ENCODE measurements at regions not wholly inside any gene's neighbourhood (a gene's known extent, or its start where the extent isn't known, plus 50 kb on each side); places are given as distances from the start of the nearest gene placed in this dataset.

DNA sequence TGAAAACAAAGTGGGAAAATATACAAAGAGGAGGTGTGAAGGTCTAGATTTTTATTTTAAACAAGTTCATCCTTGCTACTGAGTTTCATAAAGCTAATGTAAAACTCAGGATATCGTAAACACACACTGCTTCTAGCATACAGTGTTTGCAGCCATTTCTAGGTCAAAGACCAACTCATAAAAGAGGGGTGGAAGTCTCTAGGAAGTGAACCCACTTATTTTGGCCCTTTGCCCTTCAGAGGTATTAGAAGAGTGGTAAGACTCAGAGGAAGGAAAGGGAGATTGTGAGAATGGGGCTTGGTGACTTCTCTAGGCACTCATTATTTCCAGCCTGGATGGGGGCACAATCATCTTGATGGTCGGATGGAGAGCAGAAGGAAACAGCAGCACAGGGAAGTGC, 91.2 kb downstream of the TNFSF18 start:
- no peak overlapping the region for H3K4me3 ChIP-seq (ENCODE audit: insufficient read depth, low read length, poor library complexity, severe bottlenecking)
- no peaks in the 10 kb centered on the region for H3K79me2 ChIP-seq (ENCODE audit: insufficient read depth, low read length)
- no peaks in the 10 kb centered on the region for H3F3A ChIP-seq (ENCODE audit: insufficient read depth)
- H3K9ac ChIP-seq (ENCODE audit: low read length), result no peak overlapping the region
- no peaks in the 10 kb centered on the region for H3K9me3 ChIP-seq (ENCODE audit: insufficient read depth, low read length)
- no peak overlapping the region for H3K4me2 ChIP-seq (ENCODE audit: low read depth, low read length, poor library complexity, severe bottlenecking)
- H4K20me1 ChIP-seq (ENCODE audit: low read depth, low read length), result no peaks in the 10 kb centered on the region
- H3K9me2 ChIP-seq (replicated peaks; ENCODE audit: insufficient read depth, low read length), result no peaks in the 10 kb centered on the region
- no peaks in the 10 kb centered on the region for H3K27me3 ChIP-seq (ENCODE audit: low read length)
- TF ChIP-seq, protein P1, sequence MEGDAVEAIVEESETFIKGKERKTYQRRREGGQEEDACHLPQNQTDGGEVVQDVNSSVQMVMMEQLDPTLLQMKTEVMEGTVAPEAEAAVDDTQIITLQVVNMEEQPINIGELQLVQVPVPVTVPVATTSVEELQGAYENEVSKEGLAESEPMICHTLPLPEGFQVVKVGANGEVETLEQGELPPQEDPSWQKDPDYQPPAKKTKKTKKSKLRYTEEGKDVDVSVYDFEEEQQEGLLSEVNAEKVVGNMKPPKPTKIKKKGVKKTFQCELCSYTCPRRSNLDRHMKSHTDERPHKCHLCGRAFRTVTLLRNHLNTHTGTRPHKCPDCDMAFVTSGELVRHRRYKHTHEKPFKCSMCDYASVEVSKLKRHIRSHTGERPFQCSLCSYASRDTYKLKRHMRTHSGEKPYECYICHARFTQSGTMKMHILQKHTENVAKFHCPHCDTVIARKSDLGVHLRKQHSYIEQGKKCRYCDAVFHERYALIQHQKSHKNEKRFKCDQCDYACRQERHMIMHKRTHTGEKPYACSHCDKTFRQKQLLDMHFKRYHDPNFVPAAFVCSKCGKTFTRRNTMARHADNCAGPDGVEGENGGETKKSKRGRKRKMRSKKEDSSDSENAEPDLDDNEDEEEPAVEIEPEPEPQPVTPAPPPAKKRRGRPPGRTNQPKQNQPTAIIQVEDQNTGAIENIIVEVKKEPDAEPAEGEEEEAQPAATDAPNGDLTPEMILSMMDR (IDR thresholded peaks at IDR 0.05; ENCODE audit: insufficient read depth, low read length, poor library complexity, severe bottlenecking), result no peak
- no peak overlapping the region for H3K27ac ChIP-seq (ENCODE audit: low read depth, low read length)
- no peaks in the 10 kb centered on the region for H3K36me3 ChIP-seq (ENCODE audit: low read length)
- H2AFZ ChIP-seq (ENCODE audit: low read depth, low read length, severe bottlenecking), result no peak overlapping the region

- Histone ChIP-seq H3K27ac (ENCODE audit: low read depth, low read length) (no peak overlapping the region), H3K9me3 (ENCODE audit: insufficient read depth, low read length) (no peaks in the 10 kb centered on the region), H3K9me2 (replicated peaks; ENCODE audit: insufficient read depth, low read length) (no peaks in the 10 kb centered on the region), H3K4me3 (ENCODE audit: insufficient read depth, low read length, poor library complexity, severe bottlenecking) (no peak overlapping the region), H3K9ac (ENCODE audit: low read length) (no peak overlapping the region), H3K36me3 (ENCODE audit: low read length) (no peaks in the 10 kb centered on the region), H3K27me3 (ENCODE audit: low read length) (no peaks in the 10 kb centered on the region), H3K79me2 (ENCODE audit: insufficient read depth, low read length) (no peaks in the 10 kb centered on the region), H2AFZ (ENCODE audit: low read depth, low read length, severe bottlenecking) (no peak overlapping the region), H3K4me2 (ENCODE audit: low read depth, low read length, poor library complexity, severe bottlenecking) (no peak overlapping the region), H4K20me1 (ENCODE audit: low read depth, low read length) (no peaks in the 10 kb centered on the region), H3F3A (ENCODE audit: insufficient read depth) (no peaks in the 10 kb centered on the region)
- no peak for TF ChIP-seq EZH2phosphoT487 (conservative IDR thresholded peaks at IDR 0.05; ENCODE audit: low read length)
- TF ChIP-seq, protein P1 (IDR thresholded peaks at IDR 0.05; ENCODE audit: insufficient read depth, low read length, poor library complexity, severe bottlenecking), result no peak
Observed at GRCh38 chr1:172960019-172960418, 90.7 kb downstream of the TNFSF18 start.

DNA sequence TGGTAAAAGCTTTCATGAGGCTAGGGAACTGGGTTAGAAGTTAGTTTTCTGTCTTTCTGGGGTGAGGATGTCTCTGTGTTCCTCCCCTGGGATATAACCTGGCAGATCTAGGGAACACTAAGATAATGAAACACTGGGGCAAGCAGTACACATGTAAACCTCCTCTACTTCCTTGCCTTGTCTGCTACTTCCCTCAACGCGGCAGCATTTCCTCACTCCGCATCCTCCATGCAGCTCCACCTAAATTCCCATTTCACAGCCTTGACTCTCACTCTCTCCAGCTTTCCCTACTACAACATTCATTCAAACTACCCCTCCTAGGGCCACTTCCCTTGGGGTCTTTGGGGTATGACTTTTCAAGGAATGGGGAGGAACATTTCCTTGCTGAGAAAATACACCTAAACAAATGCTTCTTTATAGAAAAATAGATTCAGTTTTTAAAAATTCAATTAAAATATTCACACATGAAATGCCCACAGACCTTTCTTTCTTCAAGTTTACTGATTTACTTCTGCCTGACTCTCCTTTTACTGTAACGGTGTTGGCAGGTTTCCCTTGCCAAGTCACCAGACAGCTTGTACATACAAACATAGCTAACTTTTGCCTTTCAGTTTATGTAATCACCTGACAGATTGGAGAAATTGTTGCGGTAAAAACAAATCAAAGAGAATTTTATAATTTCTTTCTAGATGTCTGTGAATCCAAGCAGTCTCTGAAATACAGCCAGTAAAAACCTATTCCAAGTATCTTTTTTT, 90.1 kb downstream of the TNFSF18 start:
- H3K36me3 ChIP-seq (ENCODE audit: low read length), result no peaks in the 10 kb centered on the region

More for the DNA sequence above, 90.1 kb downstream of the TNFSF18 start:
- no peaks in the 10 kb centered on the region for H3F3A ChIP-seq (ENCODE audit: insufficient read depth)
- H3K27me3 ChIP-seq (ENCODE audit: low read length), result no peaks in the 10 kb centered on the region
- H4K20me1 ChIP-seq (ENCODE audit: low read depth, low read length), result no peaks in the 10 kb centered on the region
- H2AFZ ChIP-seq (ENCODE audit: low read depth, low read length, severe bottlenecking), result no peak overlapping the region
- no peak overlapping the region for H3K27ac ChIP-seq (ENCODE audit: low read depth, low read length)
- no peak overlapping the region for H3K4me2 ChIP-seq (ENCODE audit: low read depth, low read length, poor library complexity, severe bottlenecking)
- H3K79me2 ChIP-seq (ENCODE audit: insufficient read depth, low read length), result no peaks in the 10 kb centered on the region
- H3K4me3 ChIP-seq (ENCODE audit: insufficient read depth, low read length, poor library complexity, severe bottlenecking), result no peak overlapping the region
- TF ChIP-seq, protein P1 (IDR thresholded peaks at IDR 0.05; ENCODE audit: insufficient read depth, low read length, poor library complexity, severe bottlenecking), result no peak
- TF ChIP-seq EZH2phosphoT487 (conservative IDR thresholded peaks at IDR 0.05; ENCODE audit: low read length), result no peak
- no peaks in the 10 kb centered on the region for H3K9me3 ChIP-seq (ENCODE audit: insufficient read depth, low read length)
- no peak overlapping the region for H3K9ac ChIP-seq (ENCODE audit: low read length)
- H3K9me2 ChIP-seq (replicated peaks; ENCODE audit: insufficient read depth, low read length), result no peaks in the 10 kb centered on the region

All from SU-DHL-6 (cell line).